Effector memory CD4-positive, alpha-beta T cell (primary cell): ENCODE measurements at regions not wholly inside any gene's neighbourhood (a gene's known extent, or its start where the extent isn't known, plus 50 kb on each side); places are given as distances from the start of the nearest gene placed in this dataset.

Experiments used
- DNase-seq, 3 donors: peaks; one replicate each; pipeline ENCODE4 v3.0.0-alpha.2; 2020
- H3K27ac ChIP-seq: 2 replicates; pipeline ENCODE4 v1.7.0; 2013; ENCODE audit warnings: mild to moderate bottlenecking, low read length, moderate library complexity; ENCODE audit not compliant: insufficient read depth, poor library complexity, severe bottlenecking
- H3K27me3 ChIP-seq: replicated peaks from 2 replicates; pipeline ENCODE4 v1.7.0; 2013; ENCODE audit warnings: mild to moderate bottlenecking, low read length; ENCODE audit not compliant: insufficient read depth, control insufficient read depth, poor library complexity, severe bottlenecking
- H3K36me3 ChIP-seq: 2 replicates; pipeline ENCODE4 v1.7.0; 2013; ENCODE audit warnings: mild to moderate bottlenecking, low read length, moderate library complexity; ENCODE audit not compliant: control insufficient read depth, insufficient read depth
- H3K4me1 ChIP-seq: 2 replicates; pipeline ENCODE4 v1.7.0; 2013; ENCODE audit warnings: low read length, mild to moderate bottlenecking; ENCODE audit not compliant: control insufficient read depth, insufficient read depth, poor library complexity, severe bottlenecking
- H3K4me3 ChIP-seq: 2 replicates; pipeline ENCODE4 v1.7.0; 2013; ENCODE audit warnings: low read length, low read depth, mild to moderate bottlenecking; ENCODE audit not compliant: insufficient read depth, poor library complexity, severe bottlenecking
- H3K9me3 ChIP-seq: 2 replicates; pipeline ENCODE4 v1.7.0; 2013; ENCODE audit warnings: mild to moderate bottlenecking, low read length, moderate library complexity; ENCODE audit not compliant: control insufficient read depth

DNA sequence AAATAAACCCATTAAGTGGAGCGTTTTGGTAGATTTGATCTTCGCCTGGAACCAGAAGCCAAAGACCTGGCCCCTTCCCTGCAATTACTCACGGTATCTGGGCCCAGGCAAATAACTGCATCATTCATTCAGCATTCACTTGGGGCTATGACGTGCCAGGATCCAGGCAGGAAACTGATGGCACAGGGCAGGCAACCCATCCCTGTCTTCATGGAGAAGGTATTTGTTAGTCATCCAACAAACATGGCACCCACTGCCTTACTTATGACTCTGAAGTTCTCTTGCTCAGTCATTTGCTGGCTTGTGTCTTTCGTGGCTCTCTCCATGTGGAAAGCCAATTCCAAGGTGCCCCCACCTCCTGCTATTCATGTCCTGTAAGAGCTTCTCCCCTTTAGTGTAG, 232.4 kb downstream of the BMP7 start:
- DNase-seq = no peak
- Histone ChIP-seq H3K9me3 (no peaks in the 10 kb centered on the region), H3K27ac (no peak overlapping the region), H3K4me3 (no peak overlapping the region), H3K4me1 (no peaks in the 10 kb centered on the region), H3K36me3 (no peaks in the 10 kb centered on the region), H3K27me3 (no peaks in the 10 kb centered on the region)

DNA sequence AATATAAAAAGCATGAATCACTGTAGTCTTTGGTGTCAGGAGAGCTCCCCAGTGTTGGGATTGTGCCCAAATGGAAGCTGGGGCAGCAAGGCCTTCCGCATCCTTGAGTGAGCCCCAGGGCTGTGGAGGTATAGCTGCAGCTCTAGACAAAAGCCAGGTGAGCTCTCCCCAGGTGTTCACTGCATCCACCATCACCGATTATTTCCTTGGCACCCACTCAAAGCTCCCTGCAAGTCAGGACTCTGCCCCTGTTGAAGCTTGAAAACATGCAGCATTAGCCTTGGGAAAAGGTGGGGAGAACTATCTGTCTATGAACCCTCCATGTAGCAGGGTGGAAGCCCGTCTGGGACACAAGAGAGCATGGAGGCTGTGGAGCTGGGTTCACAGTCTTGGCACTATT, 228.8 kb downstream of the BMP7 start:
- no peaks in the 10 kb centered on the region for H3K36me3 ChIP-seq
- no peaks in the 10 kb centered on the region for H3K9me3 ChIP-seq
- no peaks in the 10 kb centered on the region for H3K4me1 ChIP-seq
- no peak overlapping the region for H3K27ac ChIP-seq
- no peak overlapping the region for H3K4me3 ChIP-seq
- H3K27me3 ChIP-seq = no peaks in the 10 kb centered on the region
- no peak for DNase-seq

DNA sequence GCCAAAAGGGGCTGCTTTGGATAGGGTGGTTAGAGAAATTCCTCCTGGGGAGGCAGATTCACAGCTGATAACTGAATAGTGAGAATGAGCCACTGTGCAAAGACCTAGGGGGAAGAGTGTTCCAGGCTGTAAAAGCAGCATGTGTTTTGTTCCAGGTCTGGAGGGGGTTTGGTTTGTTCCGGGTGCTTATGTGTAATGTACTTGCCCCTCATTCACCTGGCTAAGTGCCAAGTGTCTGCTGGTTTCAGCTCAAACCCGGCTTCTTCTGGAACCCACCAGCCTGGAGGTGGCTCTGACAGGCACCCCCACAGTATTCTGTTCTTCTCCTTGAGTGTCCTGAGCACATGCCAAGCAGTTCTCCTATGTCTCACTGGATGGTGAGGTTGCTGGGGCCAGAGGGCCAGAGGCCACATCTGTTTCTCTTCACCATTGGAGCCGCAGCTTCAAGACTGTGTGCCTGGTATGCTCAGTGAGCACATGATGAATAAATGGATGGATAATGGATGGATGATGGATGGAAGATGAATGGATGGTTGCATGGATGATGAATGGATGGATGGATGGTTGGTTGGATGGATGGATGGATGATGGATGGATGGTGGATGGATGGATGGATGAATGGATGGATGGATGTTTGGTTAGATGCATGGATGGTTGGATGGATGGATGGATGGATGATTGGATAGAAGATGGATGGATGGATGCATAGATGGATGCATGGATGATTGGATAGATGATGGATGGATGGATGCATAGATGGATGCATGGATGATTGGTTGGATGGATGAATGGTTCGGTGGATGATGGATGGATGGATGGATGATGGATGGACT, 227.6 kb downstream of the BMP7 start:
- H3K27ac ChIP-seq = no peak overlapping the region
- no peak for DNase-seq
- no peaks in the 10 kb centered on the region for H3K4me1 ChIP-seq
- H3K4me3 ChIP-seq = no peak overlapping the region
- H3K36me3 ChIP-seq = no peaks in the 10 kb centered on the region
- H3K27me3 ChIP-seq = no peaks in the 10 kb centered on the region
- H3K9me3 ChIP-seq = no peaks in the 10 kb centered on the region

DNA sequence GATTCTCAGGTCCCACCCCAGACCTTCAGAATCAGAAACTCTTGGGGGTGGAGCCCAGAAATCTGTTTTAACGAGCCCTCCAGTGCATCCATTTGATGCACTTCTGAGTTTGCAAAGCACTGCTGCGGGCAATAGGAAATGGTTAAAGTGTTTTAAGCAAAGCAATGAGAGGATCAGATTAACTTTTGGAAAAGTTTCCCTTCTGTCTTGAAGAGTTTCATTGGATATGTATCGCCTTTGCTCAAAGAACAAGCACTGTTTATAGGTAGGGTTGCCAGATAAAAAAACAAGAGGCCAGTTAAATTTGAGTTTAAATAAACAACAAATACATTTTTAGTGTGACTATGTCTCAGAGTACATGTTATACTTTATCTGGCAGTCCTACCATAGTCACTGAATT, 226.0 kb downstream of the BMP7 start:
- no peak overlapping the region for H3K4me3 ChIP-seq
- DNase-seq = no peak
- H3K36me3 ChIP-seq = no peaks in the 10 kb centered on the region
- H3K27me3 ChIP-seq = no peaks in the 10 kb centered on the region
- no peaks in the 10 kb centered on the region for H3K9me3 ChIP-seq
- no peak overlapping the region for H3K27ac ChIP-seq
- no peaks in the 10 kb centered on the region for H3K4me1 ChIP-seq

DNA sequence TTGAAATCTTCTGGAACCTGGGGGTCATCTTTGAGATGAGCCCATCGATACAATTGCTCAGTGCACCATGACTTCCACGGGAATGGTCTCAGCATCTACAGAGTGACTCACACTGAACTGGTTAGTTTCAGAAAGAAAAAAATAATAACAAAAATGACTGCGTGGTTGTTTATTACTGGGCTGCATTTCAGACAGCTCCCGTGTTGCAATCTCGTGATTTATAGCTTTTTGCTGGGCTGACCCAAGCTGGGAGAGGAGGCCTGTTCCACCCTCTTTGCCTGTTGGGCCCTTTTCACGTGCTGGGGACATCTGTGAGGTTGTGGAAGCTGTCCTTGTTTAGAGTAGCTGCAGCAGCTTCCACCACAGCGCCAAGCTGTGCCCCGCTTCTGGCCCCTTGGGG, 225.5 kb downstream of the BMP7 start:
- no peaks in the 10 kb centered on the region for H3K9me3 ChIP-seq
- no peak for DNase-seq
- H3K36me3 ChIP-seq = no peaks in the 10 kb centered on the region
- H3K27ac ChIP-seq = no peak overlapping the region
- no peaks in the 10 kb centered on the region for H3K27me3 ChIP-seq
- H3K4me1 ChIP-seq = no peaks in the 10 kb centered on the region
- no peak overlapping the region for H3K4me3 ChIP-seq

DNA sequence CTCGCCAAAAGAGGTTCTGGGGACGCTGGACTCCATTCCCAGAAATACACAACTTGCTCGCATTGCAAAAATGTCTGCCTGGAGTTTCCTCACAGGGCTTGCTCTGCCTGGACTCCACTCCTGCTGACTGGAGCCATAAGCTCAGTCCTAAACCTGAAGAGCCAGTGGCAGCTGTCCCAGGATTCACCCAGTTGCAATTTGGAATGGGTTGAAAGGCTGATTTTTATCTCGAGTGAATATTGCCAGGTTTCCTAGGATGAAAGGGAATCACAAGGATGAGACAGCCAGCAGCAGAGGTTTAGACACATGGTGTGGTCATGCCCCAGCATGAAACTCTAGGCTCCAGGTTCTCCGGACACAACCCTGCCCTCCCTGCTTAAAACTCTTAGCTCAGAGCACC, 223.3 kb downstream of the BMP7 start:
- Histone ChIP-seq H3K27ac (no peak overlapping the region), H3K27me3 (no peaks in the 10 kb centered on the region), H3K9me3 (no peaks in the 10 kb centered on the region), H3K4me3 (no peak overlapping the region), H3K36me3 (no peaks in the 10 kb centered on the region), H3K4me1 (no peaks in the 10 kb centered on the region)
- no peak for DNase-seq

DNA sequence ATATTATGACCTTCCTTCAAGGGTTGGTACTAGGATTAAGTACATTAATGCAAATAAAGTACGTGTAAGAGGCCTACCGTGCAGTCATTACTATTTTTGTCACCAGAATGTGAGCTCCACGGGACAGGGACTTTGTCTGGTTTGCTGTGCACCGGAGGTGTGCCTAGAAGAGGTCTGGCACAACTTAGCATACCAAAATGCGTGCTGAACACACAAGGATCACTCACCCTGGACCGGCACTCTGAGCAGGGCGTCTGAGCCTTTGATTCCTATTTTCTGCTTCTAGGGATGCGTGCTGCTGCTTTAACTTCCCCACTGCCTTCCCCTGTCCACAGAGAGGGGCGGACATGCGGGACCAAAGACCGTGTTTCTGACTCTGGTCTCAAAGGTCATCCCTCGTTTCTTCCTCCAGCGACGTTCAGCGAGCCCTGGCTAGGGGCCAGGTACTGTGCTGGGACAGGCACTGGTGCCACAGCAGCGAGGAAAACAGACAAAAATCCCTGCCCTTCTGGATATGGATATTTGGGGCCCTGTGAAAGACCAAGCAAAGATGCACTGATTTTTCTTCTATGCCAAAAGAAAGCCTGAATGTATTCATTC, 222.7 kb downstream of the BMP7 start:
- DNase-seq = no peak
- Histone ChIP-seq H3K27me3 (no peaks in the 10 kb centered on the region), H3K27ac (no peak overlapping the region), H3K36me3 (no peaks in the 10 kb centered on the region), H3K4me3 (no peak overlapping the region), H3K4me1 (no peaks in the 10 kb centered on the region), H3K9me3 (no peaks in the 10 kb centered on the region)

DNA sequence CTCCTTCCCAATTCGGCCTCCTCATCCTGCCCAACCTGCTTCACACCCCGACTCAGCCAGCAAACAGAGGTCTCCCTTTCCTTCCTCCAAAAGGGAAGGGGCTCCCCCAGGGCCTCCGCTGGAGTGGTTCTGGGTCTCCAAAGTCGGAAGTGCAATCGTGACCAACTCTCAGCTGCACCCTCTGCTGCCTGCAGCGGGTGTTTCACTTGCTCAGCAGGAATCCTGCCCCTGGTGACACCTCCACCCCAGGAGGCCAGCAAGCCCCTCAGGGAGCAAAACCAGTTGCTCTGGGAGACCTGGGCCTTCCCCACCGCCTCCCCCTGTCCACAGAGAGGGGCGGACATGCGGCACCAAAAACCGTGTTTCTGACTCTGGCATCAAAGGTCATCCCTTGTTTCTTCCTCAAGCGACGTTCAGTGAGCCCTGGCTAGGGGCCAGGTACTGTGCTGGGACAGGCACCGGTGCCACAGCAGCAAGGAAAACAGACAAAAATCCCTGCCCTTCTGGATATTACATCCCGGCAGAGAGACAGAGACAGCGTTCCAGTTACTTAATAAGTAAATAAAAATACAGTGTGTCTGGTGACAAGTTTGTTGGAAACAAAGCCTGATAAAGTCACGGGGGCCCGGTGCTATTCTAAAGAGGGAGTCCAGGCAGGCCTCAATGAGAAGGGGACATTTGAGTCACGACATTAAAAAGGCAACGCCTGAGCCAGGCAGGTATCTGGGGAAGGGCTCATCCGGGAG, 219.0 kb downstream of the BMP7 start:
- Histone ChIP-seq H3K27ac (no peak overlapping the region), H3K4me3 (no peak overlapping the region), H3K36me3 (no peaks in the 10 kb centered on the region), H3K27me3 (no peaks in the 10 kb centered on the region), H3K4me1 (no peaks in the 10 kb centered on the region), H3K9me3 (no peaks in the 10 kb centered on the region)
- DNase-seq = no peak

DNA sequence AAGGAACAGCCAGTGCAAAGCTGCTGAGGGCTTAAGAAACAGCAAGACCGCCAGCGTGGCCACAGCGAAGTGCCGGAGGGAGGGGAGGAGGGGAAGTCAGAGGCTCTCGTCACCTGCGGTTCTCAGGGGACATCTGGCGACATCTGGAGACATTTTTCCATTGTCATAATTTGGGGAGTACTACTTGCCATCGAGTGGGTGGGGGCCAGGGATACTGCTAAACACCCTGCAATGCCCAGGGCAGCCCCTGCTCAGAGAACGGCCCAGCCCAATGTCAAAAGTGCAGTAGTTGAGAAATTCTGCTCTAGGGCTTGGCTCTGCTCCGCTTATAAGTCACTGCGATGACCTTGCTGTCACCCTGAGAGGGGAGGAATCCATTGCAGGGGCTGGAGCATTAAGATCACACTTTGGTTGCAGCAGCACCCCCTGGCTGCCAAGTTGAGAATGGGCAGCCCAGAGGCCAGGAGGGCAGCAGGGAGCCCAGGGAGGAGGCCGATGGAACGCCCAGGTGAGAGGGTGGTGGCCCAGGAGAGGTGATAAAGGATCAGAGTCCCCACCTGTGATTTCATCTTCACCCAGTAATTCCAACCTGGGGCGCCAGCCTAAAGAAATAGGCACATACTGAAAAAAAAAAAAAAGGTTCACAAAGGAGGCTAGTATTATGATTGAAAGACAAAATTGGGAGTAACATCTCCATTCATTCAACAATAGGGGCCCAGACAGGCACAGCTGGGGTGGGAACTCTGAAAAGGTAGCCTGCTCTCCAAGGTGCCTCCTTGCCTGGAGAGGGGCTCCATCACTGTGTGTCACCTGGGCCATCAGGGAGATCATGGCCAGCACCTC, 218.2 kb downstream of the BMP7 start:
- no peak overlapping the region for H3K27ac ChIP-seq
- H3K27me3 ChIP-seq = no peaks in the 10 kb centered on the region
- no peak overlapping the region for H3K4me3 ChIP-seq
- no peak for DNase-seq
- H3K9me3 ChIP-seq = no peaks in the 10 kb centered on the region
- H3K4me1 ChIP-seq = no peaks in the 10 kb centered on the region
- H3K36me3 ChIP-seq = no peaks in the 10 kb centered on the region
